ENCODE measurements at regions not wholly inside any gene's neighbourhood (a gene's known extent, or its start where the extent isn't known, plus 50 kb on each side); places are given as distances from the start of the nearest gene placed in this dataset.

DNA sequence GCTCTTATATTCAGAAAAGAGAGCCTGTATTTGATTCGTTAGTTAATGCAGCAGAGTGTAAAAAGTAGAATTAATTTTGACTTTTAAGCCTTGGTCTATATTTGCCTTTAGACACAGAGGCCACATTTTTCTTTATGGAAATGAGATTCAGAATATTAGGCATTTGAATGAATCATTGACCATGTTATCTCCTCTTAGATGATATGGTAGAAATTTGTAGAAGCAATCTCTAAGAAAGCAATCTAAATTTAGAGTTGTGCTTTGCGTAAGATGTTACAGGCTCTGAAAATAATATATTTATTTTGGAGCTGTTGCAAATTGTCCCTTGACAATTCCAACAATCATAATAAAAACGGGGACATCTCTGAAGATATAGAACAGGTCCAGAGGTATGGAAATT, 68.3 kb upstream of the ST6GAL2 start:
- TF ChIP-seq, protein P1, sequence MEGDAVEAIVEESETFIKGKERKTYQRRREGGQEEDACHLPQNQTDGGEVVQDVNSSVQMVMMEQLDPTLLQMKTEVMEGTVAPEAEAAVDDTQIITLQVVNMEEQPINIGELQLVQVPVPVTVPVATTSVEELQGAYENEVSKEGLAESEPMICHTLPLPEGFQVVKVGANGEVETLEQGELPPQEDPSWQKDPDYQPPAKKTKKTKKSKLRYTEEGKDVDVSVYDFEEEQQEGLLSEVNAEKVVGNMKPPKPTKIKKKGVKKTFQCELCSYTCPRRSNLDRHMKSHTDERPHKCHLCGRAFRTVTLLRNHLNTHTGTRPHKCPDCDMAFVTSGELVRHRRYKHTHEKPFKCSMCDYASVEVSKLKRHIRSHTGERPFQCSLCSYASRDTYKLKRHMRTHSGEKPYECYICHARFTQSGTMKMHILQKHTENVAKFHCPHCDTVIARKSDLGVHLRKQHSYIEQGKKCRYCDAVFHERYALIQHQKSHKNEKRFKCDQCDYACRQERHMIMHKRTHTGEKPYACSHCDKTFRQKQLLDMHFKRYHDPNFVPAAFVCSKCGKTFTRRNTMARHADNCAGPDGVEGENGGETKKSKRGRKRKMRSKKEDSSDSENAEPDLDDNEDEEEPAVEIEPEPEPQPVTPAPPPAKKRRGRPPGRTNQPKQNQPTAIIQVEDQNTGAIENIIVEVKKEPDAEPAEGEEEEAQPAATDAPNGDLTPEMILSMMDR (IDR thresholded peaks at IDR 0.05; ENCODE audit: low read depth, low read length, missing control alignments) = no peak
- DNase-seq (ENCODE audit: extremely low read depth, low read depth) = no peak
- no peak overlapping the region for H3K4me3 ChIP-seq (replicated peaks; ENCODE audit: low read depth, low read length)

DNA sequence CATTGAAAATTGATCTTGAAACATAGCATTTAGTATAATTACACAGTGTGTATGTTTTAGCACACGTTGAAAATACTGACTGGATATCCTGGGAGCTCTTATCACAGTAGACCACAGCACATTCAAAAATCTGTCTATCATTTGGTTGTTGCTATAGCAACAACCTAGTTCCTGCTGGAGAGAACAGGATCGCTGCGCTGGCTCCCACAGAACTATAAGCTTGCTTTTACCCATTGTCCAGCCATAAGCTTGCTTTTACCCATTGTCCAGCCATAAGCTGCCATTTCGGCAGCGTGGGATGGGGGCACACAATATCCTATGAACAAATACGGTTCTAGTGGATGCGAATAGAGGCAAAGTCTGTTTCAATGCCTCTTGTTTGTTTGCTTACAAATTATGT, 70.4 kb upstream of the ST6GAL2 start:
- TF ChIP-seq, protein P1 (IDR thresholded peaks at IDR 0.05; ENCODE audit: low read depth, low read length, missing control alignments) = no peak
- peak; percentile 29 for DNase-seq (ENCODE audit: extremely low read depth, low read depth)
- H3K4me3 ChIP-seq (replicated peaks; ENCODE audit: low read depth, low read length) = no peak overlapping the region

DNA sequence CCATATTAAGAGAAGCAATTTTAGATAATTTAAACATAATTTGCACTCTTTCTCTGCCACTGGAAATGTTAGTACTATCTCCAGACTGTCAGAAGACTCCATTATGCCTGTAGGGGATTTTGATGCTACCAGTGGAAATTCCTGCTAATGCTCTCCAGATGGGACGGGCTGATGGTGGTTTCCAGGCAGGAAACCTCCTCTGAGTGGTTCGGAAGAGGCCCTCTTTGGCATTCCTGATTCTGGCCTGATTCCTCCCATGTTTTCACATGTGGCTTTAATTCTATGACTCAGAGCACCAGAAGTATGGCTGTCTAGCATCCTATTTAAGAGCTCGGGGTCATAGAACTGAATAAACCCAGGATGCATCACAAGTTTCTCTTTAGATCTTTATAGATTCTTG, 70.9 kb upstream of the ST6GAL2 start:
- TF ChIP-seq, protein P1 (IDR thresholded peaks at IDR 0.05; ENCODE audit: low read depth, low read length, missing control alignments) = no peak
- DNase-seq (ENCODE audit: extremely low read depth, low read depth) = peak; percentile 99
- no peak overlapping the region for H3K4me3 ChIP-seq (replicated peaks; ENCODE audit: low read depth, low read length)

DNA sequence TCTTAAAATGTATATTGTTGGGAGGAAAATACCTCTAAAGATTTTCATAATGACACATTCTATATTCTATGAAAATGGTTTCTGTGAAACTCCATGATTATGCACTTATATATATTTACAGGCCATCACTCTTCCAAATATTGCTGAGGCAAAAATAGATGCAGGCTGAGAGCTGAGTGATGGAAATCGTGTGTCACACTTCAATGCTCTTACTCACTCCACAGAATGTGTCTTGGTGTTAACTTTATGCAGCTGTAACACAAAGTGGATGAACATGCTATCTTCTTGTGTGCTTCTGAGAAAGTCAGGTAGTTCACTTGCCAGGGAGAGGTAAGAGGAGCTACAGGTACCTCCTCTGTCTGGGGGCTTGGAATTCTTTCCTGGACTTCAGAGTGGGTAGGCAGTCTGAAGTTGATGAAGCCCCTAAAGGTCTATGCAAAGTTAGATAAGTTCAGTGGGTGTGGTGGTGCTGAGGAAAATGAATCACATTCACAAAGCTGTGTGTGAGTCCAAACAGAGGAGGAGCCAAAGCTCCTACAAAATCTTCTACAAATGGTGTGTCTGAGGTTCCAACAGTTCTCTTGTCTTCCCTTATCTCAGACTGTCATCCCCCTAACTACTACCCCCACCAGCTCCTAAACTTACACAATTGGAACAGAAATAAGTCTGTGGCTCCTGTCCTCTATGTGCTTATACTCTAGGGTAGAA, 74.2 kb upstream of the ST6GAL2 start:
- TF ChIP-seq, protein P1 (IDR thresholded peaks at IDR 0.05; ENCODE audit: low read depth, low read length, missing control alignments) = no peak
- no peak overlapping the region for H3K4me3 ChIP-seq (replicated peaks; ENCODE audit: low read depth, low read length)
- no peak for DNase-seq (ENCODE audit: extremely low read depth, low read depth)

DNA sequence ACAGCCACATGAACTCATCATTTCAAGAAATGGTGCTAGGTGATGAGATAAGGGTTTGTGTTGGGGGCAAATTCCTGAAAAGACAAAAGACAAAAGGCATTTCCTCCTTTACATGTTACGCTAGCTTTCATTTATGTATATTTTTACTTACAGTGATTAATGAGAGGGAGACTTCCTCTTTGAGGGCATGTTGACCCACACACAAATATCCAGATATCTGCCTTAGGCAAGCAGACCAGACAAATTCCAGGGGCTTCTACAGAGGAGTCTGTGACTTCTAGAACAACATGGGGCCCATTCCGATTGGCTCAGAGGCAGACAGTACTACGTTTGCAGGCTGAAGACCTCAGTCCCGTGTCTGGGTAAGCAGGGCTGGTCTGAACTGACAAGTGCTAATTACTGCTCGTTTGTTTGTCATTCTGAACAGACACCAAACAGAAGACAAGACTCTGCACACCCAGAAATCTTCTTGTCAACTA, 74.8 kb upstream of the ST6GAL2 start:
- no peak overlapping the region for H3K4me3 ChIP-seq (replicated peaks; ENCODE audit: low read depth, low read length)
- no peak for DNase-seq (ENCODE audit: extremely low read depth, low read depth)
- TF ChIP-seq, protein P1 (IDR thresholded peaks at IDR 0.05; ENCODE audit: low read depth, low read length, missing control alignments) = no peak

DNA sequence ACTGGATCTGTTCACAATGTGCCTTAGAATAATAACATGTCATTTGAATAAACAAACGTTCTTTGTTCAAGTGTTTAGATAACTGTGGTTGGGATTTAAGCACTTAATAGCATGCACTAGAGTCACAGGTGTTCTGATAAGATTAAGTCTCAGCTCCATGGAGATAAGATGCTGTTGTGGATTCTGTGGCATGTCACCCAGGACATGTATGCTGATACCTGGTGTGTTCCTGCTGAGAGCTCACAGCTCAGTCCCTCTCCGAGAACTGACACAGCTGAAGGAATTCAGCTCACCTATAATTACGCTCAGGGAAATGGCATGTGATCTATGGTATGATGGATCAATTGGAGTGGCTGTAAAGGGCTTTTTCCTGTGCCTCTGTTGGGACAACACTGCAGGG, 75.4 kb upstream of the ST6GAL2 start:
- DNase-seq (ENCODE audit: extremely low read depth, low read depth) = no peak
- TF ChIP-seq, protein P1 (IDR thresholded peaks at IDR 0.05; ENCODE audit: low read depth, low read length, missing control alignments) = no peak
- H3K4me3 ChIP-seq (replicated peaks; ENCODE audit: low read depth, low read length) = no peak overlapping the region

DNA sequence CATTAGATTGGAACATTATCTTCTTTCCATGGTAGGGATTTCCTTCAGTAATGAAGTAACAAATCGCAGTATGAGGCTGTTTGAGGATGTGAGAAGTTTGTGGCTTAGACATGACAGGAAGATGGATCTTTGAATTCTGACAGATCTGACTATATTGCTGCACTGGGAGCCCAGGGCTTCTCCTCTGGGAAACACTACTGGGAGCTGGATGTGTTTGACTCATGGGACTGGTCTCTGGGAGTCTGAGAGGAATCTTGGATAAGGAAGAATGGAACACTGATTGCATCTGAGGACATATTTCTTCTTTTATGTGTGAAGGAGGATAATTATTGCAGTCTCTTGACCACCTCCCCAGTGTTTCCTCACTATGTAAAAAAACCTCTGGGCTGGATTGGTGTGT, 77.2 kb upstream of the ST6GAL2 start:
- no peak for DNase-seq (ENCODE audit: extremely low read depth, low read depth)
- no peak overlapping the region for H3K4me3 ChIP-seq (replicated peaks; ENCODE audit: low read depth, low read length)
- TF ChIP-seq, protein P1 (IDR thresholded peaks at IDR 0.05; ENCODE audit: low read depth, low read length, missing control alignments) = no peak
